ENCODE measurements at regions not wholly inside any gene's neighbourhood (a gene's known extent, or its start where the extent isn't known, plus 50 kb on each side); places are given as distances from the start of the nearest gene placed in this dataset.

DNA sequence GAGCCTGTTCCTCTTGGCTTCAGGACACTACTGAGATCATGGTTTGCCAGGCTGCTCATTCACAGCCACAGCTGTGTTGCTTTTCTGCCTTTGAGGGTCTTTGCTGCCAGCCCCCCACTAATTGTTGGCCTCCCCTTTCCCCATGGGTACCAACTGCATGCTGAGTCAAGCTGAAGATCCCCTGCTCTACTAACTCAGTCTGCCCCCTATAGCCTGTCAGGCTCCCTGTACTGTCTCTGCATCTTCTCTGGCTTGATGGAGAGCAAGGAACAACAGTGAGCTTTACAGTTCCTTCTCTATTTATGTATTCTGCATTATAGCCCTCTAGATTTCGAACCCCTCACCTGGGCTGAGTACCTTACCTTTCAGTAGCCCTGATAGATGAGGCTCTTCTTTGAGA lies 257.6 kb upstream of the CADM1 start:
- DNase-seq (ENCODE audit: low read depth): no peak
- in situ Hi-C loops (cut with HindIII; ENCODE audit: low pct_unique_long_range_greater_than_20kb, low sequenced_read_pairs): no loop called here

DNA sequence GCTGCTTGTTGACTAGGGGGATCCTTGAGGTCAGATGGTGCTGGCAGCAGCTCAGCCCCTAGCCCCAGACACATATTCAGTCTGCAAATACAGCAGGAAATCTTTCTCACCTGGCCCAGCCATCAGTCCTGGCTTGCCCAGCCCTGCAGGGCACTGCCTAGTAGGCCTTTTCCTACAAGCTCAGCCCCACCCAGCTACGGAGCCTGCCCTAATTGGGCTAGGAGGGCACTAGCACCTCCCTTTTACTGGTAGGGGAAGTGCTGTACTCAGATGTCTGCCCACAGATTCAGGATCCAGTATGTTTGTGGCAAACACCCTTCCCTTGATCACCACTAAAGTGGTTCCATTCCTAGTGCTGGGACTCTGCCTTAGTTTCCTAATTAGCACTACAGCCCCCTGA lies 257.1 kb upstream of the CADM1 start:
- DNase-seq (ENCODE audit: low read depth): no peak
- in situ Hi-C loops (cut with HindIII; ENCODE audit: low pct_unique_long_range_greater_than_20kb, low sequenced_read_pairs): no loop called here

DNA sequence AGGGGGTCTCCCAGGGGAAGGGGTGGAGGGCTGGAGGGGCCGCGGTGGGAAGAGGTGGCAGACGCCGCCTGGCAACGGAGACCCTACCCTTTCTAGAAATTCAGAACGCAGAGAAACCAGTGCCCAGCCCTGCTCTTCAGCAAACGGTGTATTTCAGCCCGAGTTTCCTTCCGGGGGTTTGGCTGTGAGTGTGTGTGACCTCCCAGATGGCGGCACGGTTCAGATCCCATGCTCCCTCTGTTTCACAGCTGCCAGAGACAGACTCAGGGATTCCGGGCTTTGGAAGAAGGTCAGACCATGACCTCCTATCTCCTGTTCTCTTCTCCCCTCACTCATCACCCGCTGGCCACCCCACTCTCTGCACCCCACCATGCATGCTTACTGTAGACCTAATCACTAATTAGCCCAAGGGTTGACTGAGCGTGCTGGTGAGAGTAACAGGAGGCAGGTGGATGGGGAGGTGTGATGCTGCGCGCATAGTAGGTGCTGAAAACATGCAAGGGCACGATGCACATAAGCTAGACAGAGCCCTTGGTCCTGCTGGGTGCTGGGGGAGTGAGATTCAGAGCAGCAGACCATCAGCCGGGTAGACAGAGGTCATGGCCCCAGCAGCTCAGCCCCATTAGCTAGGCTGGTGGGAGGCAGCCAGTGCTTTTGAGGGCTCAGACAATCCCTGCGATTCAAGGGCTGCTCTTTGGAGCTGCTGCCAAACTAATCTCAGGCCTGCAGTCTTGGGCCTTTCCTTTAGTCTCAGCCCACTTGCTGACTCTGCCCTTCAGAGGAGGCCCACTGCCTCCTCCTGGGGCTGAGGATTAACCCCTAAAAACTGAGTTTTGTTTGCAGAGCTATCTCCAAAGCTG lies 256.5 kb upstream of the CADM1 start:
- DNase-seq (ENCODE audit: low read depth): no peak
- in situ Hi-C loops (cut with HindIII; ENCODE audit: low pct_unique_long_range_greater_than_20kb, low sequenced_read_pairs): no loop called here

DNA sequence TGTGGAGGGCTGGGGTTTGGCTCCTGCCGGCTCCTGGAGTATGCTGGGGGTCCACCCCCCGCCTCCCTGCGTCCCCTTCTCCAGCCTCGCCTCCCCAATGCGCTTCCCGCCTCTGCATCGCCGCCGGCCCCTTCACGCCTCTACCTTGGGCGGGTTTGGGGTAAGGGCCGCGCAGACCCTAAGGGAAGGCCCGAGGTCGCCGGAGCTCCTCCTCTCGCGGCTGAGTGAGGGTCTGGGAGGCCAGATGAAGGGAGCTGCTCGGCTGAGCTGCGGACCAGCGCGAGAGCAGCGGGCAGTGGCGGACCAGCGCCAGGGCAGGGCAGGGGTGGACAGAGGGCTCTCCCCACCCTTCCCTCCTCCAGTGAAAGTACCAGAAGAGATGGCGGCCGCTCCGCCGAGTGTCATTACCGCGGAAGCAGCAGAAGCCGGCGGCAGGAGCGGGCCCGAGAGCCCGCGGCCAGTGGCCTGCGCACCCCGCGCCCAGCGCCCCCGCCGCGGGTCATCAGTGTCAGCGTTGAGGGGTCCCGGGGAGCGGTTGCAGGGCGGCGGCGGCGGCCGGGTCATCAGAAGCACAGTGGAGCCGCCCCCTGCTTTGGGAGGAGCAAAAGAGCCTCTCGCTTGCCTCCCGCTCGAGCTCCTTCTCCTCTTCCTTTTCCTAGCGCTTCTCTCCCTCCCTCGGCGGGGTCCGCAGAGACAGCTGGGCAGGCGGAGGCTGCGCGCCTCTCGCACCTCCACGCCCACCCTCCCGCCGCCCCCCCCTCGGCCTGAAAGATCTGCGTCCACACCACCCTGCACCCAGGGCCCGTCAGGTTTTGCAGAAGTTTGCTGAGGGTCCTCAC lies 255.6 kb upstream of the CADM1 start:
- in situ Hi-C loops (cut with HindIII; ENCODE audit: low pct_unique_long_range_greater_than_20kb, low sequenced_read_pairs): no loop called here
- no peak for DNase-seq (ENCODE audit: low read depth)

DNA sequence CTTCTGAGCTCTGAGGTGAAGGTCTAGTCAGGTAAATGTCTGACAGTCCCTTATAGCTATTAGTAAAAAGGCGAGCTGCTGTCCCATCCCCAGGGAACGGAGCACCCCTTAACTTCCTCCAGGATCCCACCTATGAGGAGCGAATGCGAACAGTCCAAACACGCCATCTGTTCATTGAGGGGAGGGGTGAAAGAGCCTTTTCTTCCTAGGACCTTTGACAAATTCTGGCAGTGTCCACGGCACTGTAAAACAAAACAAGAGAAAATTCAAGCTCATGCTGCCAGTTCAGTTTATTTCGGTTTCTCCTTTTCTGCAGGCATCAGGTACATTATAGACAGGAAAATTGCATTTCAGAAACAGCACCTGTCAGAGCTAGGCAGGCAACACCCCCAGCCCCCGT lies 253.8 kb upstream of the CADM1 start:
- in situ Hi-C loops (cut with HindIII; ENCODE audit: low pct_unique_long_range_greater_than_20kb, low sequenced_read_pairs): no loop called here
- no peak for DNase-seq (ENCODE audit: low read depth)

DNA sequence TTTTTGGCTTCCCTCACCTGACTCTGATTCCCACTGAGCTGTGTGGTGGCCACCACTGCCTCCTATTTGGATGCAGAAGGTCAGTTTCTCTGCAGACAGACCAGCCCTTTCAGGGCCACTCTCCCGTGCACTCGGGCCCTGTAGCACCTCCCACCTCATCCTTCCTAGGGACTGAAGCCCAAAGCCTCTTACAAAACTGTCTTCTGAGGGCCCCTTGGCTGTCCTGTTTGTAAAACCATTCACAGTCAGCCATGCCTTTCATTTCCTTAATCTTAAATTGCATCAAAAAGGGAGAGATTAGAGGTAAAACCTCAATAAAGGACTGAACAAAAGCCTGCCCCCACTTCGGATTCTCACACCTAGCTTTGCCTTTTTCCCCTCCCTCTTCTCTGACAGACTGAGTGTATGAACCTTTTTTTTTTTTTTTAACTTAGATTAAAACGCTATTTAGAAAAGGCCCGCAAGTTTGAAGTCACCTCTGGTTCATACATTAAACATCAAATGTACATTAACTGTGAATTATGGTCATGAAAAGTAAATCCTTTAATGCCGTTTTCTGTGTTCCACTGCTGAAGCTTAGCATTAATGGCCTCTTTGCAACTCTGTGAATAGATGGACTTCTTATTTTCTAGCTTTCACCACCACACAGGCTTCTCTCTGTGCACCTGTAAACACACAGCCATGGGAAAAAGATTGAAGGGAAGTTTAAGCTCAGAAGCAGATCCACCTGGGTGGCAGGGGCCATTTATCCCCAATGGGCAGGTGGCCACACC lies 247.2 kb upstream of the CADM1 start:
- no peak for DNase-seq (ENCODE audit: low read depth)
- in situ Hi-C loops (cut with HindIII; ENCODE audit: low pct_unique_long_range_greater_than_20kb, low sequenced_read_pairs): no loop called here

DNA sequence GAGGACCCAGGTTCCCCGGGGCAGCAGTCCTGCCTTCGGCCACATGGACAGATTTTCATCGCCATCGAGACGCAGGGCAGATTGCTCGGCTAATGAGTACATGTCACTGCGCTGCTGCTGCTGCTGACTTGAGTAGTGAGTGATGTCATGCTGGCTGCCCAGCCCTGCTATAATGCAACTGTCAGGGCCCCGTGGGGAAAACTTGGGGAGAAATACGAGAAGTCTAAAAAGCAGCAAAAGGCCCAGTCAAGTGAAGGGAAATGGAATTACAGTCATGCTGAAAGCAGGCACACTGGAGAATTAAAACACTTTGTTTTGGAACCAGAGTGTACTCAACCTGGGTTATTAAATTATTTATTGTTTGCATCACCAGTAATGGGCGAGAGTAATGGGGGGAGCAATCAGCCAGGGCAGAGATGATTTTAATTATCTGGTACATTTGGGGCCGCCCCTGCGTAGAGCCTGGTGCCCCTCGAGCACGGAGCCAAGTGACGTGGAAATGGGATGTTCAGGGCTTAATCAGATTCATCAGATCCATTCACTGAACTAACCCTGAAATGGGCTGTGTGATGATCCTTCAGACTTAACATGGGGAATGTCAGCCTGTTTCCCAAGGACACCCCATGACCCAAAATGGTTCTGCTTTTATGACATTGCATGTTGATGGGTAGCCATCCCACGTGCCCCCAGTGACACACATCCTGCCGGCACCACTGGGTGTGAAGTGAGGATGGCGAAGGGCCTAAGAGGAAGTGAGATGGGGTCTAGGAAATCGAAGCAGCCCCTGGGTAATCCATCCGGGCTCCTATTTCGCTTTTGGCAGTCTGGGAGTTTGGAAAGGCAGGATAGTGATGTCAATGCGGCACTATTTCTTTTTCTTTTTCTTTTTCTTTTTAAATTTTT lies 241.6 kb upstream of the CADM1 start:
- no peak for DNase-seq (ENCODE audit: low read depth)
- in situ Hi-C loops (cut with HindIII; ENCODE audit: low pct_unique_long_range_greater_than_20kb, low sequenced_read_pairs): no loop called here

DNA sequence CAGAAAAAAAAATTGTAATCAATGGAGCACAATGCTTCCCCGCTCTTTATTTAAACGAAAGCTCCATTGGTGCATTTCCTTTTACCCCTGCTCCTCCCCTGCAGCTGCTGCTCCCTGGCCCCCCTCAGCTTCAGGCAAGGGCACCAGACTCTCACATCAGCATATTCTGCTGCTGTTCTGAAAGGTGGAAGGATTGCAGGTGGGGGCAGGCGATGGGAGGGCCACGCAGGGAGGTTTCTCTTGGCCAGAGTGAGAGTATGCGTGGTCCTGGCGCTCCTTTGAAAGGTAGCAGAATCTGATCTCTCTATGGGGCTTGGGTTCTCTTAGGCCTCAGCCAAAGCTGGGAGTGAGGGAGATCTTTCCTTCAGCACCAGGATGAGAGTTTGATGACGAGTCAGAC lies 240.9 kb upstream of the CADM1 start:
- no peak for DNase-seq (ENCODE audit: low read depth)
- in situ Hi-C loops (cut with HindIII; ENCODE audit: low pct_unique_long_range_greater_than_20kb, low sequenced_read_pairs): no loop called here

DNA sequence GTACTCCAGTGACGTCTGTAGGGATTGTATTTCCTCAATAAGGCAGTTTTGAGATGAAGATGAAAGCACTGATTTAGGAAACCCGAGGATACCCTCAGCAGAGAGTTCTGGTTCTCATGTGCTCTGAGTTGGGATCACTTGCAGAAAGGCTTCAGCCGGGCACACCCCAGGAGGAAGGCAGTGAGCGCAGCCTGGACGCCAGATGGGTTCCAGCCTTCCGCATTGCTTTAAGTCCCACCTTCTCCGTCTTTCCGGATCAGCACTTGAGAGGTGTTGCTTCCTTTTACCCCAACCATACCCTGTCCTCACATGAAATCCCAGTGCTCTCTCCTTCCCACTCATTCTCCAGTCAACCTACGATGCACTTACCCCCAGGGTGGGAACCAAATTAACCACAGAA lies 239.5 kb upstream of the CADM1 start:
- in situ Hi-C loops (cut with HindIII; ENCODE audit: low pct_unique_long_range_greater_than_20kb, low sequenced_read_pairs): no loop called here
- DNase-seq (ENCODE audit: low read depth): no peak

DNA sequence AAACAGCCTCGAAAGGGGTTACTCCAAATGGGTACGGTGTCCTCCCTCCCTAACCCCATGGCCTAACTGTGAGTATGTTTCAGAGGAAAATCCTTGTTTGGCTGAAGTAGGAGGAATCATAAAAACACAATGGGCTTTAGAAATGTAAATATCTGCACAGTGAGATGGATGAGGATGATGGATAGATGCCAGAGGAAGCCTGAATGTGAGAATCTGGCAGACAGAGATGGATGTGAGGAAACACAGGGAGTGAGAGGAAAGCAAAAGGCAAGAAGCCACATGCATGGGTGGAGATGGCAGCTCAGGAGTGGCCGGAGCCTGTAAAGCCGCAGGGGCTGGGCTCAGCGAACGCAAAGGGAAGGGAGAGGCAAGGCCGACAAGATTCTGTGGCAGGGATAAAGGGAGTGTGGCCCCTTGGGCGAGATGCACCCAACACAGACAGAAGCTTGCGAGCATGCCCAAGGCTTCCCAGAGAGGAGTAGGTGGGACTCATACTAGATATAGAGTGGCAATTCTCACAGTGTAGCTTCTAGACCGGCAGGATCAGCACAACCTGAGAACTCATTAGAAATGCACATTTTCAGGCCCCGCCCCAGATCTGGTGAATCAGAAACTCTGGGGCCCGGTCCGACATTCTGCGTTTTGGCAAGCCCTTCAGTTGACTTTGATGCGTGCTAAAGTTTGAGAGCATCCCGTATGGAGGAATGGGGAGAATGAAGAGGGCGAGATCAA lies 237.3 kb upstream of the CADM1 start:
- no peak for DNase-seq (ENCODE audit: low read depth)
- in situ Hi-C loops (cut with HindIII; ENCODE audit: low pct_unique_long_range_greater_than_20kb, low sequenced_read_pairs): no loop called here

DNA sequence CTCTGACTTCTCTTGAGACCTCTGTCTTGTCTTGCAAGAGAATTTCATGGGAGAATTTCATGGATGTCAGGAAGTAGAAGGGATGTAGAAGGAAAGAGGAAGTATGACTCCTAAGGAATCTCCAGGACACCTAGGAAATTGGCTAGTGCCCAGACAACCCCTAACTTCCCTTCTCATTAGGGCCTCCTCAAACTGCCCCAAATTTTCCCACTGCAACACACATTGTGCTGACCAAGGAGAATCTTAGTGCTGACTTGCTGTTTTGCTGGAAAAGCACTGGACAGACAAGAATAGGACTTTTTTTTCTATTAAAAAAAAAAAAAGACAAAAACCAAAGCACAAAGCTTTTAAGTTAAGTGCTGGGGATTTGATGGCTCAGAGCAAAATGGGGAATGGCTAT lies 236.1 kb upstream of the CADM1 start:
- DNase-seq (ENCODE audit: low read depth): no peak
- in situ Hi-C loops (cut with HindIII; ENCODE audit: low pct_unique_long_range_greater_than_20kb, low sequenced_read_pairs): no loop called here

DNA sequence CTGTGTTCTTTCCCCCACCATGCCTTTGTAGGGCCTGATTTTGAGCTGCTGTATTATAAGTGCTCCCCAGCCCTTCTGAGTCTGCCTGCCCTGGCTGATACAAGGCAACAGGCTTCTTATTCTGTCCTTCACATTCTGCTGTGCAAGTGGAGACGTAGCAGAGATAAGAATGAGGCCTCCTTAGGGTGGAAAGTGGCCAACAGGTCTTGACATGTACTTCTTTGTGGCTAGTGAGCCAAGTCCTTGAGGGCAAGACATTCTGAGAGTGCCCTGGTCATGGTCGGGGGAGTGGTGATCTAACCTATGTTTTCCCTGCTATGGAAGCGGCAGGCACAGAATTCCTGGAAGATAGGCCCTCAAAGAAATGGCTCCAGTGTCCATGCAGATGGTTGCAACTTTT lies 235.7 kb upstream of the CADM1 start:
- DNase-seq (ENCODE audit: low read depth): no peak
- in situ Hi-C loops (cut with HindIII; ENCODE audit: low pct_unique_long_range_greater_than_20kb, low sequenced_read_pairs): no loop called here

DNA sequence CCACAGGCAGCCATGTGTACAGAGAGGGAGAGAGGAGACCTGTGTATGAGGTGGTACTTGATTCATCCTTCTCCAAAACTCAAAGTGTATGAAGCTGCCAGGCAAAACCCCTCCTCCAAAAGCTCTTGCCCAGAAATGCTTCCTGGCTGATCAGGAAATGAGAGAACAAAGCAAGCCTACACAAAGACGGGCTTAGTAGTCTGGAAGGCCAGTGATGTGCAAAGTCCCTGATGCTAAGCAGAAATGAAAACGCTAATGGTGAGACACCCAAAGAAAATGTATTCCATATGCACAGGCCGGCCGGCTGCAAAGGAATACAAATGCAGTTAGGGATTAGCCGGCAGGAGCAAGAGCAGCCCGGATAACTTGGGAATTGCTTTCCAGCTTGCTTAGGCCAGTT lies 234.9 kb upstream of the CADM1 start:
- DNase-seq (ENCODE audit: low read depth): no peak
- in situ Hi-C loops (cut with HindIII; ENCODE audit: low pct_unique_long_range_greater_than_20kb, low sequenced_read_pairs): no loop called here

DNA sequence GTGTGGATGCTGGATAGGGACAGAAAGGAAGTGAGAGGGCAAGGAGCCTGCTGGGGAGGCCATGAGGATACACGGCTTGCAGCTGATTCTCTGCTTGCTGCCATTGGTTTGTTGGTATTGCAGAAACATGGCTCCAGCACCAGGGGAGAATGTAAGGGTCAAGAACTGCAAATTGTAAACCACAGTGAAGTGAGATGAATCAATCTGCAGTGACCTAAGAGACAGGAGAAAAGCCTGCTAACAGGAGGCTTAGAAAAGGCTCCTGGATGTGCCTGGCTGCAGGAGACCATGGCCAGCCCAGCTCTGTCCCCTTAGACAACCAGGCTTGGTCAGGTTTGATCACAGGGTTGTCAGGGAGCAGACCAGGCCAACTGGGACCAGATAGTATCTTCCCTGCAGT lies 233.7 kb upstream of the CADM1 start:
- in situ Hi-C loops (cut with HindIII; ENCODE audit: low pct_unique_long_range_greater_than_20kb, low sequenced_read_pairs): no loop called here
- no peak for DNase-seq (ENCODE audit: low read depth)

DNA sequence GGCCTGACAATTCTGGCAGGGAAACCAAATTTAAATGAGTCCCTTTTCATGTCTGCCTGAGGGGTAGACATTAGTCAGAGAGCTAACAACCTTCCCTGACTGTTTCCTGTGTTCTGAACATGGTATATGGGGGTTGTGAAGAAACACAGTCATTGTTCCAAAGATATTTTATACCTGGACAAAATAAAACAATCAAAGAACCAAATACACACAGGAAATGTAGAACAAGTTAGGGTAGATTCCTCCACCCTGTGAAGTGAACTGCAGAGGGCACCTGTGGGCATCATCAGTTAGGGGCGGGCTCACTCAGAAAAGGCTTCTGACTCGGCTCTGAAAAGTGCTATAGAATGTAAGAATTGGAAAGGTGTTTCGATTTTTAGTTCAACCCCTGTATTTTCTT lies 231.9 kb upstream of the CADM1 start:
- DNase-seq (ENCODE audit: low read depth): no peak
- in situ Hi-C loops (cut with HindIII; ENCODE audit: low pct_unique_long_range_greater_than_20kb, low sequenced_read_pairs): no loop called here

DNA sequence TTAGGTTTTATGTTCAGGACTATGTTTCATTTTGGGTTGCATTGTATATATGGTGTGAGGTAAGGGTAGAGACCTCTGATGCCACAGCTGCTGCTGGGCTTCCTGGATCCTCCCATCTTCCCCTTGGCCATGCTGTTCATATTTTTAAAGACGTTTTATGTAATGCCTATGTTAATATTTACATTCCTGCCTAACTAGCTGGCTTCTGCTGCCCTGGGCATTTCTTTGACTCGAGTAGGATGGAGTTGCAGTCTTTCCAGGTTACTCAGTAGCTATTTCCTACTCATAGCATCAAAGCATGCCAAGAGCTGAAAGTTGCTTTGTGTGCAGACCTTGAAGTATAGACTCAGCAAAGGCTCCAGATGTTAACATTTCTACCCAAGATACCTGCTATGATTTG lies 220.5 kb upstream of the CADM1 start:
- in situ Hi-C loops (cut with HindIII; ENCODE audit: low pct_unique_long_range_greater_than_20kb, low sequenced_read_pairs): no loop called here
- no peak for DNase-seq (ENCODE audit: low read depth)

DNA sequence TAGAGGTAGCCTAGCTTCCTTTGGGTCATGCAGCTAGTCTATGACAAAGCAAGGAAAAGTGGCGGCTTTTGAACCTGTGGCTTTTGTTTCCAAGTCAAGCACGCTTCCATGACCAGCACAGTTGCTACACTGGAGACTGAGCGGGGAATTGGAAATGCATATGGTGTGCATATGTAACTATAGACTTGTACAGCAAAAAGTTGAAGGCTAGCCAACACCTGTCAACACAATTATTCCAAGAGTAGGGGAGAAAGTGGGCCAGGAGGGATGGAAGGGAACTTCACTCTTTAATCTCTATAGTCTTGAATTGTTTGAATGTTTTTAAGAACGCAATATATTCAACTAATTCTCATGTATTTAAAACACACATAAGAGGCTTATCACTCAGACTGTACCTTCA lies 218.5 kb upstream of the CADM1 start:
- in situ Hi-C loops (cut with HindIII; ENCODE audit: low pct_unique_long_range_greater_than_20kb, low sequenced_read_pairs): no loop called here
- DNase-seq (ENCODE audit: low read depth): no peak

All from Caki2 (cell line).